Activated CD4-positive, alpha-beta T cell treated with anti-CD3 and anti-CD28 coated beads, Interleukin-10, Interleukin-2, amounts not matched to agents 100 ng/mL and 50 ng/mL, durations not matched to agents 16 hours and 8 hours (primary cell): ENCODE measurements at regions not wholly inside any gene's neighbourhood (a gene's known extent, or its start where the extent isn't known, plus 50 kb on each side); places are given as distances from the start of the nearest gene placed in this dataset.

Experiments used
- DNase-seq: peaks from one replicate; pipeline ENCODE4 v3.0.0-alpha.2; 2020

DNA sequence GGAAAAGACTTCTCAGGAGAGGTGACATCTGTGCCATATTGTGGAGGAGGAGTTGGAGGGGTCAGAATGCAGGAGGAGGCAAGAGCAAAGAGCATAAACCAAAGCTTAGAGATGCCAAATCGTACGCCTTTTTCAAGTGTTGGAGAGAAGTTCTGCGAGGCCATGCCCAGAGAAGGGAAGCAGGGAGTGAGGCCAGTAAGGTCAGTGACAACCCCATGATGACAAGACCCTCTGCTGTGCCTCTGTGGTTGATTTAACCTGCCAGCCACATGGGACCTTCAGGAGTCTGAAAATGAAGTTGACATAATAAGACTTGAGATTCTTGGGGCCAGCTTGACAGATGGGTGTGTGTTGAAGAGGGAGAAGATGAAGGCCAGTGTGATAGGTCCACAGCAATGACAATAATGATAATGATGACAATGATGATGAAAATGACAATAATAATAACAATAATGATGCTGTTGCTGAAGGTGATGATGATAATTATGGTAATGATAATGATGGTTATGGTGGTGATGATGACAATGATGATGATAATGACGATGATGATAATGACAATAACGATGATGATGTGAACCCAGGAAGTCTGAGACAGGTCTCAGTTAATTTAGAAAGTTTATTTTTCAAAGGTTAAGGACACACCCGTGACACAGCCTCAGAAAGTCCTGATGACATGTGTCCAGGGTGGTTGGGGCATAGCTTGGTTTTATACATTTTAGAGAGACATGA lies 152.6 kb upstream of the B3GAT1 start:
- no peak for DNase-seq

- no peak for DNase-seq
Observed at GRCh38 chr11:134562941-134563471, 151.0 kb upstream of the B3GAT1 start.

GRCh38 chr11:134562196-134562595 lies 150.2 kb upstream of the B3GAT1 start:
- DNase-seq = no peak

DNA sequence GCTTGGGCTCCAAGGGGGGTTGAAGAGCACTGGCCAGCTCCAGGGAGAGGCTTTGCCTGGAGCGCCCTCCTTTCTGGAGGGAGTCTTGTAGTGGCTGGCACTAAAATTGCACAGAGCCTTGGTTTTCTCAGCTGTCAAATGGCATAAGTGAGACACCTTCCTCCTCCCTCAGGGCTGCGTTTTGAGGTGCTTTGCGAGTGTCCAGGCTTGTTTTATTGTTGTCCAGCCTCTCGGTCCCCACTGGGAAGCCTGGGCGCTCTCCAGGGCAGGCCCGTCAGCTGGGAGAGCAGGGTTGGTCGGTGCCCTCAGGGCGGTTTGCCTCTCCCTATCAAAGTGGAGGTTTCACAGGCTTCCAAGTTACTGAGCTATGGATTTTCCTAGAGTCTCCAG lies 149.3 kb upstream of the B3GAT1 start:
- no peak for DNase-seq

DNA sequence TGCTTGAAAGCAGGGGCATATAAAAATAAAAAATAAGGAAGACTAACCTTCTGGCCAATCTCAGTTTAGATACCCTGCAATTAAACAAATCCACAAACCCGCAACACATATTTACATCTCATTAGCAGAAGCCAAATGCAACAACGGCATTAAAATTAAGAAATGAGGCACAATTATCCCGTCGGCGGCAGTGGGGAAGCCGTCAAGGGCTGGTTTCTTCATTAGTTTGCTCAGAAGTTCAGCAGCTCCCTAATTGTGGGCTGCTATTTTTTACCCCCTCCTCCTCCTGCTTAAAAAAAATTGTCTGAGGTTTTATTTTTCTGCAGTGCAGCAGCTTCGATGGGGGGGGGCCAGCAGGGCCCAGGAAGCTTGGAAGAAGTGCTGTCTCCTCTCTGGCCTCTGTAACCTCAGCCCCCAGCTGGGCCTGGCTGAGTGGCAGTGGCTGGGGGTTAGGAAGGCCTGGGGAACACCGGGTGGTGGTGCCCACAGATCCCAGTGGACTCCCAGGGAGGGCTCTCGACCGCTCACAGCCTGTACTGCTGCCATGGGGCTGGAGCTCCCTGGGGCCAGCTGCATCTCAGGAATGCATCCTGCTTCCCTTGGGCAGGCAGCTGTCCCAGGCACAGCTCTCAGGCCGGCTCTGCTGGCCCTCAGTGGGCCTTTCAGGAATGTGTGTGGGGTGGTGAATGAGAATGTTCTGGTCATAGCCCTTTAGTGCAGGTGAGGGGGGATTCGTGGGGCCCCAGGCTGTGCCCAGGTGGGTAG lies 148.7 kb upstream of the B3GAT1 start:
- DNase-seq = no peak

- DNase-seq = no peak
Observed at GRCh38 chr11:134560066-134560465, 148.0 kb upstream of the B3GAT1 start.

DNA sequence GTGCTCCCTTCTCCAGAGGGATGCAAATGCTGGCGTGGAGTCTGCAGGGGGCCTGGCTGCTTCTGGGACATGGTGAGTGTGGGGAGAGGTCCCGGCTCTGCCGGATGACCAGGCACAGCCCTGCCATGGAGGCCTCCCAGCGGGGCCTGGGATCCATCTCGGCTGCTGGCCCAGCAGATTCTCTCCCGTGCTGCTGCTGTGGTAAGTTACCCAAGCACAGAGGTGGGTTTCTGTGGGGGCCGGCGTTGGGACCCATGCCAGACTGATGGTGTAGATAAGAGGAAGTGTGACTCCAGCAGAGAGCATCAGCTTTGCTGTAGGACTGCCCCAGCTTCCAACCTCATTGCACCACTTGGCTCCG lies 147.5 kb upstream of the B3GAT1 start:
- no peak for DNase-seq

- no peak for DNase-seq
Observed at GRCh38 chr11:134558916-134559601, 147.0 kb upstream of the B3GAT1 start.

GRCh38 chr11:134558258-134558835 lies 146.3 kb upstream of the B3GAT1 start:
- DNase-seq = no peak

DNA sequence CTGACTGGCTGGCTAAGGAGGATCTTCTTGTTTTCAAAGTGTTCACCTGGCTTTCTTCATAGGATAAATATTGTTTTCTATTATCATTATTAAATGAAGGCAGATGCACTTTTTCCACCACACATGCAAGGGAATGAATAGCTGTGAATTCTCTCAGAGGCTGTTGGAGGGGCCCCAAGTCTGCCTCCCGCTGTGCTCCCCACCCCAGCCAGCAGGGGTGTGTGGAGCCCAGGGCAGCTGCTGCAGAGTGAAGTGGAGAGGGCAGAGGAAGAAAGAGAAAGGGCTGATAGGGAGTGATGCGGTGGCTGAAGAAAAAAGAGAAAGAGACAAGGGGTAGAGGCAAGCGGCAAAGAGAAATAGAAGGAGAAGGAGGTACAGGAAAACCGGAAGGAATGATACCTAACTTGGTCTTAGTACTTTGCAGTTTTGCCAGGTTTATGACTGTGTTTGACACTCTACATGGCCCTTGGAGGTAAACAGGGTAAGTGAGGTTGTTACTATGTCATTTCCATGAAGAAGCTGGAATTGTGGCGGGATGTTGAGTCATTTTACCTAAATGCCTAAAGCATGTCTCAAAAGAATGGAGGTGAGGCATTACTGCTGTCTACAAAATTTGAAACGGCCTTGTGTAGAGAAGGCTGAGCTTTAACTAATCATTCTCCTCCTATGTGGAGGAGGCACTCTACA lies 145.7 kb upstream of the B3GAT1 start:
- DNase-seq = no peak

GRCh38 chr11:134556186-134556585 lies 144.1 kb upstream of the B3GAT1 start:
- no peak for DNase-seq

GRCh38 chr11:134555510-134555909 lies 143.5 kb upstream of the B3GAT1 start:
- DNase-seq = no peak

DNA sequence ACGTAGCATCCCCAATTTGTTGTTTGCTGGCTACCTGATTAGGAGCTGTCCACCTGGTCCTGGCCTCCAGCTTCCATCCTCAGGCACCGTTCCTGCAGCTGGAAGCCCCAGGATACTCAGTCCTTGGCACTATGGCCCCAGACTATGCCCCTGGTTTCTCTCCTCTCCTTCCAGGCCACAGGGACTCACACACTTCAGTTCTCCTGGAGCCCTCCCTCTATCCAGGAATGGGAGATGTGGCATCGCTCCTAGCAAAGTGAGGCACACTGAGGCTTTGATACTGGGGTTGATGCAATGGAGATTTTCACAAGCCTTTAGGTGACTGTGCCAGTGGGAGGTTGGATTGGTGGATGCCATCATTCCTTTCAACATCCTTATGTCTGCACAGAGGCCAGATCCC lies 142.8 kb upstream of the B3GAT1 start:
- DNase-seq = no peak

- DNase-seq = no peak
Observed at GRCh38 chr11:134554106-134554505, 142.1 kb upstream of the B3GAT1 start.

DNA sequence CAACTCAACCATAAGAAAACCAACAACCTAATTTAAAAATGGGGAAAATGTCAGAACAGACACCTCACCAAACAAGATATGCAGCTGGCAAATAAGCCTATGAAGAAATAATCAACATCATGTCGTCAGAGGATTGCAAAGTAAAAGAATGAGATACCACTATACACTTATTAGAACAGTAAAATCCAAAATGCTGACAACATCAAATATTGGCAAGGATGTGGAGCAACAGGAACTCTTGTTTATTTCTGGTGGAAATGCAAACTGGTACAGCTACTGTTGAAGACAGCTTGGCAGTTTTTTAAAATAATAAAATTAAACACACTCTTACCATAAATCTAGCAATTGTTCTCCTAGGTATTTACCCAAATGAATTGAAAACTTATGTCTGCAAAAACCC lies 140.7 kb upstream of the B3GAT1 start:
- DNase-seq = no peak

DNA sequence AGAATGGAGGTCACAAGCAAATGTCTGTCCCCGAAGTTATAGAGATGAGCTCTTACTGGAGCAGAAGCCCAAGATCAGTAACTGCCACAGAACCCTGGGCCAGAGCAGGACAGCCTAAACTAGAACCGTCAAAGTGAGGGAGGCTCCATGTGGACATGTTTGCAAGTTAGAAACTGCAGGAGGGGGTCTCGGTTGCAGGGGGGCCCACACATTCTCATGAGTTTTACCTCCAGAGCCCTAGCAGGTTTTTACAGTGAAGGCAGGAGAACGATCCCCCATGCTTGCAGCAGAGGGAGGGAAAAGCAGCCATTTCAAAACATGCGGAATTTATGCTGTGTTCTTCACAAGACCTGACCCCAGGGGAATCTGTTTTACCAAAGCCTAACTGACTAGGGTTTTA lies 133.5 kb upstream of the B3GAT1 start:
- DNase-seq = no peak

DNA sequence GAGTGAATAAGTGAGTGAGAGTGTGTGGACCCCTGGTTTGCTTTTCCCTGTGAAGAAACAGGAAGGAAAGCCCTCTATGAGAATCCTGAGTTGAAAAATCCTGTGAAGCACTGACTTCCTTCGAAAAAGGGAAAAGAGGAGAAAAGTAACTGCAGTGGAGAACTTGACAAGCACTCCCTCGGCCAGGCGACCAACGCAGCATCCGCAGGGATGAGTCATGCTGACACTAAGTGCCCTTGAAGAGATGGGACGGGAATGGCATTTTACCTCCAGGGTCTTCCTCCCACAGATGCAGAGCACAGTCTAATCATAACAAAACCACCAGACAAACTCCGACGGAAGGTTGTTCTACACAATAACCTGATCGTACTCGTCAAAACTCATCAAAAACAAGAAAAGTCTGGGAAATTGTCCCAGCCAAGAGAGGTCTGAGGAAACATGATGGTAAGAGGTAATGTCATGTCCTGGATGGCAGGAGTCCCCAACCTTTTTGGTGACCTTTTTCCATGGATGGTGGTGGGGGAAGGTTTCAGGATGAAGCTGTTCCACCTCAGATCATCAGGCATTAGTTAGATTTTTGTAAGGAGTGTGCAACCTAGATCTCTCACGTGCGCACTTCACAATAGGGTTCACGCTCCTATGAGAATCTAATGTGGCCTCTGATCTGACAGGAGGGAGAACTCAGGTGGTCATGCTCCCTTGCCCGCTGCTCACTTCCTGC lies 132.2 kb upstream of the B3GAT1 start:
- DNase-seq = no peak

DNA sequence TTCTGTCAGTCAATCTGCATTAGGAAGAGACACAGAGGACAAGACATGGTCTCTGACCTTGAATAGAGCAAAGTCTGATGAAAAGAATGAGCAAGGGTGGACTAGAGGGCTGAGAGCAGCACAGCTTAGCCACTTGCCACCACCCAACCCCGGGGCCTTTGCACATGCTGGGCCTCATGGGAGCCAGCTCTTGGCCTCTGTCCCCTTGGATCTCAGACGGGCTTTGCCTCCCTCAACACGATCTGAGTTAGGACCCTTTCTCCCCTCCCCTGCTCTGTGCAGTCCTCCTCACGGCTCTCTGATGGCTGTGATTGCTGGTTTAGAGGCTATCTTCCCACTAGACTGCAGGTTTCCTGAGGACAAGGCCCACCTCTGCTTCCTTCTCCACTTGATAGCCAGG lies 131.6 kb upstream of the B3GAT1 start:
- DNase-seq = no peak

DNA sequence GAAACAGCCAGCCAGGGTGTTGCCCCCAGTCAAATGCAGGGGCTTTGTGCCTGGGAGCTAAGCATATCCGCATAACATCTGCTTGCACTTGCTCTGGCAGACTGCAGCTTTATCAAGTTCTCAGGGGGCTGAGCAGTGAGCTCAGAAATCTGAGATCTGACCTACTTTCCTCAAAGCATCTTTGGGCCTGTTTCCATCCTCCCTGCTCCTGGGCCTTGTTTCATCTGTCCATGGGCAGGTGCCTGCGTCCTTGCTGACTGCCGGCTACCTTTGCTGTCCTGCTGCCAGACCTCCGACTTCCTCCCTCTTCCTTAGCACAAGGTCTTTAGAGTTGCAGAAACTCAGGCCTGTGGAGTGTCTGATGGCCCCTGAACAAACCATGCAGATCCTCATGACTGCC lies 131.2 kb upstream of the B3GAT1 start:
- DNase-seq = no peak

DNA sequence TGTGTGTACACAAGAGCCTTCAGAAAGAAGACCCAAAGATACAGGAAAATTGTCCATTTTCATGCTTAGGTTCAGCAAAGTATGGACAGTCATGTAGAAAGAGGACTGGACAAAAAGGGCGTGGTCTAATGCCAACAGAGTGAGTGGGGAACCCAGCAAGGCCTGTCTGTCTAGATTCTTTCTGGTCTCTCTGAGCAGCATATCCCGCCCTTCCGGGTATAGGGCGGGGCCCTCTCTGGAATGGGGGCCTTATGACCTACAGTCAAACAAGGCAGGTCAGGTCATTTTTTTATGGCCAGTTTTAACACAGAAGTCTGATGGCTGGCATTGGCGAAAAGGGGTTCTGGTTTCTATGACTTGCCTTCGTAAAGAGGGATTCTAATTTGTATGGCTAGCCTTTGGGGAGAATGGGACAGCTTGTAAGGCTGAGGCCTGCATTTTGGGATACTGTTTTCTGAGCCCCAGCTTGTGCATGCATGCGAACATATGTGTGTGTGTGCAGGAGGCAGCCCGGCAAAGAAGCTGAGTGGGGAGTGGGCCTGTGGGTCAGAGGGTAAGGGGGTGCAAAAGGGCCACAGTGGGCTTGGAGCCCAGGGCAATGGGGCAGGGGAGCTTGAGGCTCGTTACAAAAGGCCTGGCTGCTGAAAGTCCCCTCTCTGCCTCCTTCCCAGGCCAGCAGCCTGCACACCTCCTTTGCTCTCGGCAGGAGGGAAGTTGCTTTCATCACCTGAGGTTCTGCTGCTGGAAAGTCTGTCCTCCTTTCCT lies 130.5 kb upstream of the B3GAT1 start:
- no peak for DNase-seq

DNA sequence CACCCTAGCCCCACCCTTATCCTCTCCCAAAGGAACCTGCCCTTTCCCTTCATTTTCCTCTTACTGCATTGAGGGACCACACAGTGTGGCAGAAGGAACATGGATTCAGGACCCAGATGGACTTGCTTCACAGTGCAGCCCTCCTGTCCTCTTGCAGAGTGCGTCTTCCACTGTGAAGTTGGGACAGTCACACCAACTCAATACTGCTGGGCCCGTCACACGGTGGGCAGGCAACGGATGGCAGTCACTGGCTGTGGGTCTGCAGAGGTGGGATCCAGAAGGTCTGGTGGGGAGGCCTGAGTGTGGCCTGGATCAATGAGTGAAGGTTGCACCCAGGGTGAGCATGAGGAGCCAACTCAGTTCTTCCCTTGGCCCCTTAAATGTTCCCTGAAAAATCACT lies 129.9 kb upstream of the B3GAT1 start:
- DNase-seq = no peak
